ENCODE measurements at regions not wholly inside any gene's neighbourhood (a gene's known extent, or its start where the extent isn't known, plus 50 kb on each side); places are given as distances from the start of the nearest gene placed in this dataset.
"Not testable (repeated sequence)": the region's sequence is repeated elsewhere in the genome, so short reads cannot be mapped to it uniquely, and the experiment has no call there.

DNA sequence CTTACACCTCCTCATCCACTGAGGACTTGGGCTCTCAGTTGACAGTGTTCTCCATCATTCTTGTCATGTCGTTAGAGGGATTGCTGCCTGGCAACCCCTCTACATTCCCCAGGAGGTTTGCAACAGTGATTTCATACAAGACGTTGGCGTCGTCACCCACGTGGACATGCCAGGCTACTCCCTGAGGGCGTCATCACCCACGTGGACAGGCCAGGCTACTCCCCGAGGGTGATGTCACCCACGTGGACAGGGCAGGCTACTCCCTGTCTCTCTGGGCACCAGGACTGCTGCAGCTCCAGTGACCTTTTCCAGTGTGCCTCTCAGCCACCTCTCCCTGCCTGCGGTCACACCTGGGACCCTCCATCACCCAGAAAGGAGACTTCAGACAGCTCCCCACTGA is 117.4 kb downstream of the SEPTIN7 start:
- H3K4me2 ChIP-seq, result not testable (repeated sequence)

DNA sequence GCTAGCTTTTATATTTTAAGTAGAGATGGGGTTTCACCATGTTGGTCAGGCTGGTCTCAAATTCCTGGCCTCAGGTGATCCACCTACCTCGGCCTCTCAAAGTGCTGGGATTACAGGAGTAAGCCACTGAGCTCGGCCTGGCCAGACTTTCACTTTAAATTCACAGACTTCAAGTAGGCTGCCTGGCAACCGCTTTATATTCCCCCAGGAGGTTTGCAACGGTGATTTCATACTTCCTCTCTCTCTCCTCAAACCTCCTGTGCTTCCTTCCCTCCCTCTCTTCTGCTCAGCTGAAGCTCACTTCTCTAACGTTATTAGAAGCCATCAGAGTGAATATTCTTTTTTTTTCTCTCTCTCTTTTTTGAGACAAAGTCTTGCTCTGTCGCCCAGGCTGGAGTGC is 118.8 kb downstream of the SEPTIN7 start:
- H3K79me2 ChIP-seq (ENCODE audit: low read depth); H3K9me3 ChIP-seq (ENCODE audit: low read depth); H3K4me3 ChIP-seq; H3K9ac ChIP-seq; H3K4me2 ChIP-seq; H3K36me3 Mint-ChIP-seq; H3K4me1 ChIP-seq; H4K20me1 ChIP-seq (ENCODE audit: low read depth); H3K27ac ChIP-seq; H3K4me1 Mint-ChIP-seq; H2AFZ ChIP-seq (replicated peaks); H3K27me3 ChIP-seq; H3K27me3 Mint-ChIP-seq (ENCODE audit: insufficient read depth, low read depth); H3K36me3 ChIP-seq; DNase-seq (ENCODE audit: low spot score); H3F3A ChIP-seq (ENCODE audit: low read depth); H3K9me3 Mint-ChIP-seq: not testable (repeated sequence)
- Mint-ChIP-seq H3K27ac (peak overlapping the region; percentile 79), H3K4me3 (peak overlapping the region; percentile 55)

More for the DNA sequence above, 117.4 kb downstream of the SEPTIN7 start:
- H3K36me3 ChIP-seq; H3K36me3 Mint-ChIP-seq; DNase-seq (ENCODE audit: low spot score); H3K27ac ChIP-seq; H3K4me3 ChIP-seq; H3K79me2 ChIP-seq (ENCODE audit: low read depth); H3K4me1 ChIP-seq; H2AFZ ChIP-seq (replicated peaks); H3F3A ChIP-seq (ENCODE audit: low read depth); H3K27me3 Mint-ChIP-seq (ENCODE audit: insufficient read depth, low read depth); H3K27me3 ChIP-seq; H3K9ac ChIP-seq; H3K9me3 Mint-ChIP-seq; H4K20me1 ChIP-seq (ENCODE audit: low read depth); H3K4me1 Mint-ChIP-seq; H3K9me3 ChIP-seq (ENCODE audit: low read depth): not testable (repeated sequence)
- Mint-ChIP-seq H3K27ac (peak overlapping the region; percentile 78), H3K4me3 (peak overlapping the region; percentile 27)

DNA sequence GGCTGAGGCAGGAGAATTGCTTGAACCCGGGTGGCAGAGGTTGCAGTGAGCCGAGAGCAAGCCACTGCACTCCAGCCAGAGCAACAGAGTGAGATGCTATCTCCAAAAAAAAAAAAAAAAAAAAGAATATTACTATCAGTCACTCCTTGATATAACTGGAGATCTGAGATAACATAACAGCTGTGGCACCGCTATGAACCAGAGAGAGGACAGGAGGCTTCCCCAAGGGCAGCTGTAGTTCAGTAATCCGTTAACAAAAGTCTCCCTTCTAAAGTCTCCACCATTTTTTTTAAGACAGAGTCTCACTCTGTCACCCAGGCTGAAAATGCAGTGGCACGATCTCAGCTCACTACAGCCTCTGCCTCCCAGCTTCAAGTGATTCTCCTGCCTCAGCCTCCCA is 120.5 kb downstream of the SEPTIN7 start:
- not testable (repeated sequence) for H3F3A ChIP-seq (ENCODE audit: low read depth); H3K36me3 Mint-ChIP-seq; H3K9me3 Mint-ChIP-seq; H3K4me3 ChIP-seq; H3K4me1 ChIP-seq; H3K27ac Mint-ChIP-seq; H3K9me3 ChIP-seq (ENCODE audit: low read depth); H3K36me3 ChIP-seq; H3K4me2 ChIP-seq; H4K20me1 ChIP-seq (ENCODE audit: low read depth); H3K27ac ChIP-seq; H3K4me3 Mint-ChIP-seq; H2AFZ ChIP-seq (replicated peaks); DNase-seq (ENCODE audit: low spot score); H3K27me3 Mint-ChIP-seq (ENCODE audit: insufficient read depth, low read depth); H3K27me3 ChIP-seq; H3K9ac ChIP-seq; H3K79me2 ChIP-seq (ENCODE audit: low read depth); H3K4me1 Mint-ChIP-seq

DNA sequence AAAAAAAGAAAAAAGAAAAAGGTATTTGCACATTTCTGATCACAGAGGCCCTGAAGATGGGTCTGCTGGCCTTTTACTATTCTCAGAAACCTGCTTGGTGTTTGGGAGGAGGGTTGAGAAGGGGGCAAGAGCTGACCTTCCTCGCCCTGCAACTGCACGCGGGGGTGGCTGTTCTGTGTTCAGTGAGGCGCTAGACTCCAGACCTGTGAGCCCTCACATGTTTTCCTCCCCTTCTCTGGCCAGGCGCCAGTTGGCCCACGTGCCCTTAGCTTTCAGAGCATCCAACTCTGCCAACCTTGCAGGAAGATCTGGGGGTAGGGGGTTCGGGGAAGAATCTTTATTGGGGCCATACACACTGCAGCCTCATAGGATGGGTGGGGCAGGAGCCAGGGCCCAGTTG is 123.8 kb downstream of the SEPTIN7 start:
- not testable (repeated sequence) for H3K27me3 ChIP-seq; H3K27ac ChIP-seq; DNase-seq (ENCODE audit: low spot score); H2AFZ ChIP-seq (replicated peaks); H3K9me3 Mint-ChIP-seq; H3K4me2 ChIP-seq; H3K27me3 Mint-ChIP-seq (ENCODE audit: insufficient read depth, low read depth); H3K27ac Mint-ChIP-seq; H4K20me1 ChIP-seq (ENCODE audit: low read depth); H3K9me3 ChIP-seq (ENCODE audit: low read depth); H3K36me3 Mint-ChIP-seq; H3K9ac ChIP-seq; H3K4me3 ChIP-seq; H3F3A ChIP-seq (ENCODE audit: low read depth); H3K4me1 ChIP-seq; H3K4me3 Mint-ChIP-seq; H3K36me3 ChIP-seq; H3K4me1 Mint-ChIP-seq; H3K79me2 ChIP-seq (ENCODE audit: low read depth)

DNA sequence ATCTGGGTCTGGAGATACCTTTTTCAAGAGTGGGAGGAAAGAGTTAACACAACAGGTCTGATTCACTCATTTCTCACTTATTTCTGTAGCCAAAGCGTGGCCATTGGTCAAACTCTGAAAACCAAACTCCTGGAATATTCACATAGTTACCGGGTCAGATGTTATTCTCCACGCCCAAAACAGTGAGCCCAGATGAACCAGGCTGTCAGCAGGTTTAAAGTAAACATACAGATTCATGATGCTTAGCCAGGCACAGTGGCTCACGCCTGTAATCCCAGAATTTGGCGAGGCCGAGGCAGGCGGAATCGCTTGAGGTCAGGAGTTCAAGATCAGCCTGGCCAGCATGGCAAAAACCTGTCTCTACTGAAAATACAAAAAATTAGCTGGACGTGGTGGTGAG is 126.1 kb downstream of the SEPTIN7 start:
- not testable (repeated sequence) for H3K4me3 Mint-ChIP-seq; H4K20me1 ChIP-seq (ENCODE audit: low read depth); H3K36me3 ChIP-seq; H3K4me3 ChIP-seq; DNase-seq (ENCODE audit: low spot score); H3K79me2 ChIP-seq (ENCODE audit: low read depth); H3K27me3 ChIP-seq; H3K27ac ChIP-seq; H3K4me2 ChIP-seq; H3K9ac ChIP-seq; H3K27ac Mint-ChIP-seq; H3K4me1 ChIP-seq; H3K27me3 Mint-ChIP-seq (ENCODE audit: insufficient read depth, low read depth); H3K36me3 Mint-ChIP-seq; H3K9me3 Mint-ChIP-seq; H3K4me1 Mint-ChIP-seq; H3F3A ChIP-seq (ENCODE audit: low read depth); H2AFZ ChIP-seq (replicated peaks); H3K9me3 ChIP-seq (ENCODE audit: low read depth)

DNA sequence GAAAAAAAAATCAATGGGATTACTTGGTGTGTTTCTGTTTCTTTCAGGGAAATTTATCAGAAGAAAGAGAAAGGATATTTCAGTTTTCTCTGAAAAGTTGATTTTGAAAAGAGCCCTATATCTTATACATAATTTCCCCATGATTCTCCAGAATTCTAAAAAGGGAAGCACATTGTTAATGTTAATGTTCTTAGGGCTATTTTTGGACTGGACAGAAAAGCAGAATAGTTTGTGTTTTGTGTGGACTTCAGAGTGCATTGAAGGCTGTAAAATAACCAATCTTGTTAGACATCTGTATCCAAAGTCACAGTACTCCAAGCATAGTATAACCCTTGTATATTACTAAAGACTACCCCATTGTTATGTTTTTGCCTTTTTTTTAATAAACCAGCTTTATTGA is 130.3 kb downstream of the SEPTIN7 start:
- H3K79me2 ChIP-seq (ENCODE audit: low read depth); H3K4me1 Mint-ChIP-seq; H4K20me1 ChIP-seq (ENCODE audit: low read depth); H3K9me3 ChIP-seq (ENCODE audit: low read depth); DNase-seq (ENCODE audit: low spot score); H3K27me3 Mint-ChIP-seq (ENCODE audit: insufficient read depth, low read depth); H3K36me3 ChIP-seq; H3K9ac ChIP-seq; H3K4me2 ChIP-seq; H3K4me3 Mint-ChIP-seq; H2AFZ ChIP-seq (replicated peaks); H3K36me3 Mint-ChIP-seq; H3K4me1 ChIP-seq; H3F3A ChIP-seq (ENCODE audit: low read depth); H3K27ac ChIP-seq; H3K27me3 ChIP-seq; H3K4me3 ChIP-seq; H3K9me3 Mint-ChIP-seq: not testable (repeated sequence)
- peak overlapping the region; percentile 33 for H3K27ac Mint-ChIP-seq

DNA sequence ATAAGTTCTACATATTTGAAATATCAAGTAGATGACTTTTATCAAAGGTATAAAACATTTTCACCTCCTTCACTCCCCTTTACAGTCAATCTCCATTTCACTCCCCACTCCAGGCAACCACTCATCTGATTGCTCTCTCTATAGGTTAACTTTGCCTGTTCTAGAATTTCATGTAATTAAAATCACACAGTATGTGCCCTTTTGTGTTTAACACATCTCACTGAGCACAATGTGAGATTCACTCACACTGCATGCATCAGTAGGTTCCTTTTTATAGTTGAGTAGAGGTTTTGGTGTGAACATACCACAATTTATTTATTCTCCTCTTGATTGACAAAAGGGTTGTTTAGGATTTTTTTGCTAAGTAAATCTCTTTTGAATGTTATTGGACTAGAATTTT is 130.7 kb downstream of the SEPTIN7 start:
- not testable (repeated sequence) for H3K27ac ChIP-seq; H3K9ac ChIP-seq; H3K4me3 ChIP-seq; H3K9me3 Mint-ChIP-seq; DNase-seq (ENCODE audit: low spot score); H3K27me3 ChIP-seq; H3K36me3 Mint-ChIP-seq; H3F3A ChIP-seq (ENCODE audit: low read depth); H3K9me3 ChIP-seq (ENCODE audit: low read depth); H3K4me2 ChIP-seq; H3K4me1 Mint-ChIP-seq; H3K79me2 ChIP-seq (ENCODE audit: low read depth); H3K27me3 Mint-ChIP-seq (ENCODE audit: insufficient read depth, low read depth); H2AFZ ChIP-seq (replicated peaks); H3K4me1 ChIP-seq; H3K36me3 ChIP-seq; H4K20me1 ChIP-seq (ENCODE audit: low read depth); H3K4me3 Mint-ChIP-seq
- peak overlapping the region; percentile 33 for H3K27ac Mint-ChIP-seq

DNA sequence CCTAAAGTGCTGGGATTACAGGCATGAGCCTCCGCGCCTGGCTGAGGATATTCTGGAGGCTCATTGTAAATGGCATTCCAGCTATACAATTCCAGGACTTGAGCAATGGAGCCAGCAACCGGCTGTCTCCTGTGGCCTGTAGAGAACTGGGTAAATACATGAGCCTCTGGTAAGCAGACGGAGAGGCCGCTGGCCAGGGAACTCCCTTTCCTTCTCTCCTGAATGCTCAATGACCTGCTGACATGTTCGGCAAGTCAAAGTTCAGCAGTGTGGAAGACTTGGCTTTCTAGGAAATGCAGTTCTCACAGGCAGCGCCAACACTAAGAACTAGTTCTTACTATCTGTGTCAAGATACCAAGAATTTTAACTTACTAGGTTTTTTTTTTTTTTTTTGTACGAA is 139.8 kb downstream of the SEPTIN7 start:
- H3K27me3 Mint-ChIP-seq (ENCODE audit: insufficient read depth, low read depth); H3K27me3 ChIP-seq; H3K36me3 Mint-ChIP-seq; H3K4me3 Mint-ChIP-seq; H3K4me3 ChIP-seq; H3K4me2 ChIP-seq; H3K79me2 ChIP-seq (ENCODE audit: low read depth); H3F3A ChIP-seq (ENCODE audit: low read depth); H3K4me1 ChIP-seq; H3K9me3 Mint-ChIP-seq; H3K4me1 Mint-ChIP-seq; H3K9ac ChIP-seq; H3K27ac ChIP-seq; H3K36me3 ChIP-seq; H3K27ac Mint-ChIP-seq; H2AFZ ChIP-seq (replicated peaks); H4K20me1 ChIP-seq (ENCODE audit: low read depth); H3K9me3 ChIP-seq (ENCODE audit: low read depth): not testable (repeated sequence)
- DNase-seq (ENCODE audit: low spot score), result peak; percentile 17

All from neural progenitor cell (in vitro differentiated cells).